HG02870 (cell line): ENCODE measurements at regions not wholly inside any gene's neighbourhood (a gene's known extent, or its start where the extent isn't known, plus 50 kb on each side); places are given as distances from the start of the nearest gene placed in this dataset.

Source experiments
- ATAC-seq: cut with Tn5 transposase; IDR thresholded peaks from one replicate; pipeline ENCODE4 v1.9.1; 2021; ENCODE audit warnings: mild to moderate bottlenecking, moderate library complexity; ENCODE audit not compliant: unreplicated experiment

DNA sequence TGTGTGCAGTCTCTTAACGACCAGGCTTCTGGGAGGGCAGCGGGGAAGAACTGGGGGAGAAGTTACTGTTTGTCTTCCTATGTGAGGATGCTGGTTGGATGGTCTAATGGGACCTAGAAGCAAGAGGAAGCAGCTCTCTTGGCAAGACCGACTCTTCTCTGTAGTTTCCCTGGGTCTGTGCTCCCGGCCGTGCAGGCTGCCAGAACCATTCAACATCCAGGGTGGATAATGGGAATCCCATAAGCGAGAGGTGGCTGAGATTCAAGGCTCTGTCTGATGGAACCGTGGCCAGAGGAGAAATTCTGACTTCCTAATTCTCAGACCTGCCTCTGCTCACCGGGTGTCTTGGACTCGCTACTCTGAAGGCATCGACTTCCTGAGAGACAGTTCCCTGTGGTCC, 561.0 kb upstream of the TBX3 start:
- ATAC-seq: no peak

DNA sequence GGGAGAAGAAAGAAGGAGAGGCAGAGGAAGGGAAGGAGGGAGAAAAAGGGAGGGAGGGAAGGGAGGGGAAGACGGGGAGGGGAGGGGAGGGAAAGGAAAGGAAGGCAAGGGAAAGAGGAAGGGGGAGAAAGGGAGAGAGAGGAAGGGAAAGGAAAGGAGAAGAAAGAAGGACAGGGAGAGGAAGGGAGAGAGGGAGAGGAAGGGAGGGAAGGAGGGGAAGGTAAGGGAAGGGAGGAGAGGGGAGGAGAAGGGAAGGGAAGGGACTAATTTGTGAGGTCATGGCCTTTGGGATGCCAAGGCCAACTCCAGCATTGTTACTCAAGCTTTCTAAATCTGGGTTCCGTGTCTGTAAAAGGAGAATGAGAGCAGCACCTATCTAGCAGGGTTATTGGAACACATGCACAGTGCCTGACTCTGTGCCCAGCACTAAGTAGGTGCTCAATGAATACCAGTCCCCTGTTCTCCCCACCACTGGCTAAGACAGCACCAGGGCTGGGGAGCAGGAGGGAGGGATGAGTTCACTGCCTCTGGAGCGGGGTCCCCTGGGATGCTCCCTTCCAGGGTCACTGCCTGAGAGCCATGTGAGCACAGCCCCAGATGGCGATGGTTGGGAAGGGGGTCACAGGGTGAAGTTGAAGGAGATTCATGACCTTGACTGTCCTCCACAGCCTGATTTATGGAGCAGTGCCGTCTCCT, 560.1 kb upstream of the TBX3 start:
- ATAC-seq: no peak

DNA sequence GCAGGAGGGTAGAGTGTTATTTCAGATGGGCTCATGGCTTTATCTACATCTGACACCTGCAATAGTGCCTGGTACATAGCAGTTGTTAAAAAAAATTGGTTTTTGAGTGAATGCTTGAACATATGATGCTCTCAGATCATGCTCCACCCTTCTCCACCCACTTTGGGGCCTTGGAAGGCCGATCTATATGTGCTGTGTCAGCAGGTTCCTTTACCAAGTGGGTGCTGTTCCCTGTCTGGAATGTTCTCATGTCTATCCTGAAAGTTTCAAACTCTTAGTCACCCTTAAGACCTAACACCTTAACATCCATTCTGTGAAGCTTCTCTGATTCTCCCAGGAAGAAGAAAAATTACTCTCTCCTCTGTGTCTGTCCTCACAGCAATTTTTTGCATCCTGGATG, 556.3 kb upstream of the TBX3 start:
- no peak for ATAC-seq

DNA sequence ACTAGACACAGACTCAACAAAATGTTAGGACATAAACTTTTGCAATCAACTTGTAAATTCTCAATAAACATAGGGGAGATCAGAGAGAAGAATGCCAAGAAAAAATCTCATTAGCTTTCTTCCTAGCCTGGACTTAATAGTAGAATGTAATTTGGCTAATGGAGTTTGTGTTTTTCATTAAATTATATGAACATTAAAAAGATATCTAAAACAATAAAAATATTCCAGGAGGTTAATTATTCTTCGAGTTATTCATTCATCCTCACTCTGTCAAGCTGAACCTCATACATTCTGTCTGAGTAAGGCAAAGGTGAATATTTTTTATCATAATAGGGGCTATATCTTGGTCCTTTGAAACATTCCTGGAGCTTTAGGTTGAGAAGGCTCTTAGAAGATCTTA, 551.9 kb upstream of the TBX3 start:
- ATAC-seq: no peak

DNA sequence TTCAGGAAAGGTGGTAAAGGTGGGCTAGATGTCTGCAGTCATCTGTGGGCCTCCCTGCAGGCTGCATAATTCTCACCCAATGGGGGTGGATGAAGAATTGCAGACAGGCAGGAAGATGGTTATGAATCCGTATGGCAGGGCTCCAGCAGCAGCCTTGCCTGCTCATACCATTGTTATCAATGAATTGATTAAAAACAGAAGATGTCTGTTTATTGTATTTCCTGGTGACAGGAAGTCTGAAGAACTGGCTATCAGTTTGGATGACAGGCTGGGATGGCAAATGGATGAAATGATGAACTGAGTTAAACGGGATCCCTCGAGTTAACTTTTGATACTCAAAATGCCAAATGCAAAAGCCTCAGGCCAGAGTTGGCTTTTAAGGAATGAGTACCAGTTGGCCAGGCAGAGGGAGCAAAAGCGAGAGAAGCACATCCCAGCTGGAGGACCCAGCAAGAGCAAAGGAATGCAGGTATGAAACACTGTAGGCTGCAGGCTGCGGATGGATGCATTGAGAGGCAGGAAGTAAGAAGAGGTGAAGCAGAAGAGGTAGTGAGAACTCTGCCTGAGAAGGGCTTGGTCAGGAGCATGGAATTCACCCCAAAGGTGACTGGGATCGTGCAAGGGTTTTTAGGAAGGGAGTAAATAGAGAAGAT, 550.0 kb upstream of the TBX3 start:
- no peak for ATAC-seq

DNA sequence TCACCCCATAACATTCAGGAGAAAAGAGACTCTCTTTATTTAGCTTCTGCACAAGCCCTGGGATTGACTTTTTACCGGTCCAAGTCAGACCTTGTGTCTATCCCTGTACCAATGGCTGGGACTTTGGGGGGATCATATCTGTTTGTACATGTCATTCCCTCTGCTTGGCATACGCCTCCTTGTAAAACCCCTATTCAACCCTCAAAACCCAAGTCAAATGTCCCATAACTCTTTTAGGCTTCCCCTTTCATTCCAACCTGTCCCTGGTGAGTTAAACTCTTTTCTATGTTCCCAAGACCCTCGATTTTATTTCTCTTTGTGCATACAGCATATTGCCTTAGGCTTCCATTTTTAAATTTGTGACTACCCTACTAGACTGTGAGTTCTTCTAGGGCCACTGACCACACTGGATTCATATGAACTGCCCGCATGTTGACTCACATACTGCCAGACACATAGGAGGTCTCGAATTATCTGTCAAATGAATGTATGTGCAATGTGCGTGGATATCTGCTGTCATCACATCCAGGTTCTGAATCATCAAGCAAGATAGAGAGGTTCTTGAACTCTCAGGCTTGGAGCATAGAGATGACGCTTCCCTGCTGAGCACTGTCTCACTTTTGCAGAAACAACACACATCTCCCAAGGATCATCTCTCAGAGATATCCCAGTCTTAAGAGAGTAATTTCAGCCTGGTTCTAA, 548.6 kb upstream of the TBX3 start:
- no peak for ATAC-seq

DNA sequence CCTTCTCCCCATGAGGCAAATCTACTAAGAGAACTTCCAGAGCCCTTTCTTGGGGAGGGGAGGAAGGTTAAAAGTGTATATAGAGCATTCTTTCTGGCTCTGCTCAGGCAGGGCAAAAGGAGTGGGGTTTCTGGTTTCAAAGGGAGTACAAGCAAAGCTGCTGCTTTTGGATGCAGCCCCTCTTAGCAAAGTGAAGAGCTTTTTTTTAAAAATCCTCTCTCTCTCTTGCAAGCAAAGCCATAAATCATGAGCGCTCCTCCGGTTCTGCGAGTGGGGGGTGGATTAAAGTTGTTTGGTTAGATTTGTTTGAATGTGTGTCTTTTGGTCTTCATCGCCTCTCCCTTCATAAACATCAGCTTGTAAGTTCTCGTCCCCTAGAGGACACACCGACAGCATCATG, 546.6 kb upstream of the TBX3 start:
- ATAC-seq: no peak

DNA sequence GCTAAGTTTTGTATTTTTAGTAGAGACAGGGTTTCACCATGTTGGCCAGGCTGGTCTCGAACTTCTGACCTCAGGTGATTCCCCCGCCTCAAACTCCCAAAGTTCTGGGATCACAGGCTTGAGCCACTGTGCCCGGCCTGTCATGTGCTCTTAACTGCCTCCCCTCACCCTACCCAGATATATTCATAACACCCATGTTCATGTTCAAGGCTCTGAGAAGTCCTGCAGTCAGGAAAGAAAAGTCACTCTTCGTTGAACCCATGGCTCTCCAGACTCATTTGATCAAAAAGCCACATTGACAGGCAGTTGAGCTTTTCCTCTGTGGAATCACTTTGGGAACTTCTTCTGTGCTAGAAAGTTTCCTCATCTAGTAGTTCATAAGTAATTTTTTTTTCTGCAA, 545.5 kb upstream of the TBX3 start:
- no peak for ATAC-seq

DNA sequence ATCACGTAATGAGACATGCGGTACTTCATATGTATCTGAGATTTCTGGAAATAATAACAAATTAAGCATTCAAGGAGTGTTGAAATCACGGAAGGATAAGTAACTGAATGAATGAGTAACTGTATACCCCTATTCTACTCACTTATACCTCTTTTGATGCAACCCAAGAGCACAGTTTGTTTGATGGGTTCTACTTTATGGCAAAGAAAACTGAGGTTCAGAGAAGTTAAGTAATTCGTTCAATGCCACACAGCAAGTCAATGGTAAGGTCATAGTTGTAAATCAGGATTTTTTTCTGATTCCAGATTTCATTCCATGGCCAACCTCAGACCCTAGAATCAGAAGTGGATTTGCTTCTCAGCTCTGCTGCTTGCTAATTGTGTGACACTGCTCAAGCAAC, 544.5 kb upstream of the TBX3 start:
- no peak for ATAC-seq

DNA sequence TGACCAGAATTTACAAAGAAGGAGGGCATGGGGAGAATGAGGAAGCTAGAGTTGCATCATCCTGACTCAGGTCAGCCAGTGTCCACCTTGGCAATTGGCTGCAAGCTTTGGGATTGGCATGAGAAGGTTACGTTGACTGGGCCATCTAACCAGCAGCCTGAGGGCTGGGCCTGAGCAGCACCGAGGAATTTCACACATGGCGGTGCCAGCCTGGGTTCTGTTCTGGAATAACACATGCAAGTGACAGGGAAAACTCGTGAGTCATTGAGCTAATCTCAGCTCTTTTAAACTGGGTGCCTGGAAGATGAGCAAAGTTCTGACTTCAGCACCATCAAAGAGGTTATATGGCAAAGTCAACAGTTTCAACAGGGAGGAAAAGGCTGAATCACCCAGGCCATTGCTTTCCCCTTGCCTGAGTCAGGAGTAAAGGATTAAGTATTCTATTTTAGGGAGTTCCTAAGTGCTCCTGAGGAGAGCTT, 543.2 kb upstream of the TBX3 start:
- ATAC-seq: no peak

DNA sequence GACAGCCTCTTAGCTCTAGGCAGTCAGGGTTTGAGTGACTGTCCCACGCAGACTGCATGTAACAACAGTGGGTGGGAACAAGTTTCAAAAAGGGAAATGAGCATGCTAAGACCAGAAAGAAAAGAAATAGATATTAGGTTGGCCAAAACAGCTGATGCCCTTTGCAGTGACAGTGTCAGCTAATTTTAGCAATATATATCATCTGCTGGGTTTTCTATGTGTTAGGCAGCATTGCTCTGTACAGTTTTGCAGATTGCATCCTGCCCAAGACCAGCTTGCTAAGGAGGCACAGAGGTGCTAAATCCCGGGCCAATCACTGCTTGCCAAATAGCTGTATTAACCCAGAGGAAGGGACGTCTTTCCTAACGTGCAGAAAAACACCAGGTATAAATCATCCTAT, 541.9 kb upstream of the TBX3 start:
- ATAC-seq: no peak

DNA sequence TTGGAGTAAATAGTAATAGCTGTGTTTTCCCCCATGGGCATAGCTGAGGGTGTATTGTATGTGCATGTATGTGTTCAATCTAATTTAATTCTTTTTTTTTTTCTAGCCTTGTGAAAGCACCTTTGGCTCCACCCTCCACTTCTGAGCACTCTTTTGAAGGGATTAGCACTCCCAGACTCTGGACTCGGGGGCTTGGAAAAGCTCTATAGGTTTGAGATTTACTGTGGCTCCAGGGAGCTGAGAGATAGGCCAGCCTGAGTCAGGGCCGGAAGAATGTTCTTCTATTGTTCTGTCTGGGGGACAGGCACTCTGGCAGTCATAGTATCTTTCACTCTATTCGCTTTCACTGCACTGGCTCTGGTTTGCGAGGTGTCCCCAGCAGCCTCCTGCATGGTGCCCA, 540.0 kb upstream of the TBX3 start:
- ATAC-seq: no peak

DNA sequence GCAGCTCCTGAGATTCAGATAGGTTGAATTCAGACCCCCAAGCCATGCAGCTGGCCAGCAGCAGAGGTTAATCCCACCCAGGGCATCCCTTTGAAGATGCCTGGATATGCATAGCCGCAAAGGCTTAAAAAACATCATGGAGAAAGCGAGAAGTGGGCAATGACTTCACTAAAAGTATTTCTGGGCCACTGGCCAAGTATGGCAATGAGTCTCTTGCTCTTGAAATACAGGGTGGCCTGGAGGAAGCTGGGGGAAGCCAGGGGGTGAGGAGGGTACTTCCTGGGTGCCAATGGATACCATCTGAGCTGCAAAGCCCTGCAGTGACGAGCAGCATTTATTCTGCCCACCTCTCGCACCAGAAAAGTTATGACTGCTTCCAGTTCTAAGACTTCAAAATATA, 539.3 kb upstream of the TBX3 start:
- no peak for ATAC-seq

DNA sequence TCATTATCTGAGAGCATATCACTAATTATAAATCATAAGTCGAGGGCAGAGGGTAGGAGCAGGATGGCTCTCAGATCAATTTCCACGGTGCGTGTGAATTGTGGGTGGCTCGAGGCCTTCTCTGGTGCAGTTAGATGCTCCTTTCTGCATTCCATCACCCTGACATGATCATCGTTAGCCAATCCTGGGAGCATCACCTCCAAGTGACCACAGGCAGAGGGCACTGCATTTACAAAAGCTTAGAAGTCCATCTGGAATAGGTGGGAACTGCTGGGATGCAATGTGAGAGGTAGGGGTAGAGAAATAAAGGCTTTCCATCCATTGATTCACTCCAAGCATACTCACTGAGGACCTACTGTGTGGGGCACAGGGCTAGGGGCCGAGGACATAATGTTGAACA, 538.2 kb upstream of the TBX3 start:
- no peak for ATAC-seq

DNA sequence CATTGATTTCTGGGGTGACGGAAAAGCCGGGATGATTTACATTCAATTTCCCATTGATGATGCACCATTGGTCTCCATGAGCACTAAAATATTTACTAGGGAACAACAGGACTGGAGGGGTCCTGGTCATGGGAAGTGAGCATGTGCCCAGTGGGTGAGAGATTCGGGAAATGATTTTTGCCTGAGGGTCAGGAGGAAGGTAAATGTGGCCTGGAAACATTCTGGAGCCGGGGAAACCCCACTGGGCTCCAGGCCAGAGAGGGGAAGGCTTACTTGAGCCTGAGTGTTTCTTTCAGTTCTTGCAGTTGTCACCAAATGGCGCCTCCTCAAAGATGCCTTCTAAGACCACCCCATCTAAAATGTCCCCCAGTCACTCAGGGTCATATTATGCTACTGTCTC, 532.3 kb upstream of the TBX3 start:
- ATAC-seq: no peak

DNA sequence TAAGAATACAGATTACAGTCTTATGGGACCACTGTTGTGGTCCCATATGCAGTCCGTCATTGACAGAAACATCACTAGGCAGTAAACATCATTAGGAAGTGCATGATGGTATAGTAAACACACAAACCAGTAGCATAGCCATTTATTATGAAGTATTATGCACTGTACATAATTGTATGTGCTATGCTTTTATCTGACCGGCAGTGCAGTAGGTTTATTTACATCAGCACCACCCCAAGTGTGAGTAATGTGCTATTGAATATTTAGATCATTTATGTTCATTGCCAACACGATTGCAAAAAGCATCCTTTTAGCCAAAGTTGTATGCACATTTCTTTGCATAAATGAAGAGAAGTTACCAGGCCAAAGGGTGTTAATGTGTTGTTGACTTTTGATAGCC, 531.6 kb upstream of the TBX3 start:
- ATAC-seq: no peak

DNA sequence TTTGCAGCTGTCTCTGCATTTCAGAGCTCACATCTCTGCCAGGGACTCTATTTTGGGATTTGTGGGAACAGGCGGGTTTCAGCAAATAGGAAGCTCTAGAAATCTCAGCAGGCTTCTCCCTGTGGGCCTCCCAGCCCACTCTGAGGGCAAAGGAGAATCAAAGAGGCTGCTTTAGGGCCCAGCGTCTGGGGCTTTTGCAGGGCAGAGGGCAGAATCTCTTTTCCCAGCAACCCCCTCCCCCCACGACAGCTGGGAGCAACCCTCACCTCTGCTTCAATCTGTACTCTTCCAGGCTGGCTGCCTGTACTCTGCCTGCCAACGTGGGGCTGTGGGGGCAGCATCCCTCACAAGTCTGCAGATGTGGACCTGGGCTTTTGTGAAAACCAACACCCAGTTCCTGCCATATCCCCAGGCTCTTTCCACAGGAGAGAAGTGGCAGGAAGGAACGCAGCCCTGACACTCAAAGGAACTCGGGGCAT, 529.6 kb upstream of the TBX3 start:
- no peak for ATAC-seq

DNA sequence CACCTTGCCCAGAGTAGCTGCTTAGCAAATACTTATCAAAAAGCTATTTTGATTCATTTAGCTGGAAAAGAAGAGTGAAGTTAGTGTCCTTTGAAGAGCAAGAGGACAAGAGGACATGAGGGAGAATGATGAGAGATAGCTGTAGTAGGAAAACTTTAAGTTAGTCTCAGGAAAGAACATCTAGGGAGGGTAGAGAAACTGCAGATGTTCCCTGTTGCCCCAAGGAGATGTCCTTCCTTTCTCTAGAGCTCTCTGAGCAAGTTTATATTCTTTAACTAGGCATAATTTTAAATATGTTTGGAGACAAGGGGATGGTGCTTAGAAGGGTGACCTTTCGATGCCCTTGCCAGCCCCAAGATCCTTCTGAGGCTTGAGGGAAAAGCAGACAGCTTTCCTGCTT, 529.1 kb upstream of the TBX3 start:
- ATAC-seq: no peak

DNA sequence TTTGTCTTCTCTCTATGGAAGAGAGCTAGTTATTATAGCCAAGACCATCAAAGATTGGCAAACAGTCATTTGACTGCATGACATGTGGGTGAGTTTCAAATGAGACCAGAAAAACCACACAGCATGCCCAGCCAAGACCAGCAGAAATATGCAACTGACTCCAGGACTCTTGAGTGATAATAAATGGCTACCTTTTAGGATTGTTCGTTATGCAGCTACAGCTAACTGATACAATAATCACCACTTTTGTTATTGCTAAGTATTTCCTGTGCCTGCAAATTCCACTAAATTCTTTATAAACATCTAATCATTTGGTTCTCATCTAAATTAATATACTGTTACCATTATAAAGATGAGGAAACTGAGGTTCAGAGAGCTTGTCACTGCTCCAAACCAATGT, 528.4 kb upstream of the TBX3 start:
- no peak for ATAC-seq

DNA sequence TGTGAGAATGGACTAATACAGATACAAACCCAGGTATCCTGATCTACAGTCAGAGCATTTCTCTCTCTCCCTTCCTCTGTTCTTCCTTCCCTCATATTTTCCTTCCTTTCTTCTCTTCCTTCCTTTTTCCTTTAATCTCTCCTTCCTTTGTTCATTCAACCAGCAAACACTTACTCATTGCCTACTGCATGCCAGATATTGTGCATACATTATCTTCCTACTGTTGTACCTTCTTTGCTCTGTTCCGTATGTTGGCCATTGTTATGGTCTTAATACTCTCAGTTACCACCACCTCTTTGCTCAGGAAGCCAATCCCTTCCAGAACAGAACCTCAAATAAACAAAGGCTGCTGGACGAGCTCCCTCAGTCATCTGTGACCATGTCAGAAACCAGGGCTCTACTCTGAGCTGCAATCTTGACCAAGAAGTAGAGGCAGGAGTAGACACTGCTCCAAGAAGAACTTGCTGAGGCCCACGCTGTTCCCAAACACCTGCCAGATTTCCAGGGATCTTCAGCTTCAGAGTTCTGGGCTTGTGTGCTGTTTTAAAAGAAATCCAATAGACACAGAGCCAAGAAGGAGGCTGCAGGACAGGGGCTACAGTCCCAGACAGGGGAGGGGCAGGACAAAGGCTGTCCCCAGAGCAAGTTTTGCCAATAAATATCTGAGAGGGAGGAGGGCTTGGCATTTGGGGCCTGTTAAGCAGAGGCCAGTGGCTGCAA, 526.7 kb upstream of the TBX3 start:
- no peak for ATAC-seq

DNA sequence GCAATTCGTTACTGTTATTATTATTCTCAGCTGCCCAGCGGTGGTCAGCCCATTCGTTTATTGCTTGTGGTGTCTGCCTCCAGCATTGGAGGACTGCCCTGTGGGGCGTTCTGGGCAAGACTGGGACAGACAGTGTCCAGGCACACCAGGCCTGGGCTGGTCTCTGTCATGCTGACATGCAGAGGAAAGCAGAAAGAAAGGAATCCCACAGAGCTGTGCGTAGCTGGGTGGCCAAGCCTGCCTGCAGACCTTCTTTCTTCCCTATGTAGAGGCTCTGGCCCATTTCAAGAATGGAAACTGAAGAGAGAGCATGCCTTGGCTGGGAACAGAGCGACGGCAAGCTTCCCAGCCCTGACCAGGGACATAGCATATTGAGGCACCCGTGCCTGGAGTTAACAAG, 525.3 kb upstream of the TBX3 start:
- ATAC-seq: no peak

DNA sequence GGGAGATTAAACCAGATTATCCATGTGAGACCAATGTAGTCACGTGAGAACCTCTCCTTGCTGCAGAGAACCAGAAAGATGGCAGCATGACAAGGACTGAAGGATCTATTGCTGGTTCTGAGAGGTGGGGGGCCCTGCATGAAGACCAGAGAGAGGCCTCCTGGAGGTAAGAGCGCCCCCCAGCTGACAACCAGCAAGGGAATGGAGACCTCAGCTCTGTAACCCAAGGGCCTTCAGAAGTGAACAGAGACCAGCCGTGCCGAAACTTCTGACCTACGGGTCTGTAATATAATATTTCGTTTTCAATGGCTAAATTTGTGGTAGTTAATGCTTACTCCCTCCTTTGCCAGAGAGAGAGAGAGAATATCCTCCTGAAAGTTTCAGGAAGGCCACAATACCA, 524.1 kb upstream of the TBX3 start:
- ATAC-seq: no peak
